SK-N-SH (cell line): ENCODE measurements at regions not wholly inside any gene's neighbourhood (a gene's known extent, or its start where the extent isn't known, plus 50 kb on each side); places are given as distances from the start of the nearest gene placed in this dataset.

Experiments used
- CTCF ChIA-PET: fragments of 300-600, 350-600 bp; formaldehyde crosslinking; extraction: SDS; loops from one replicate; lab custom pipeline; 2021; lab: Yijun Ruan, JAX
- POLR2A ChIA-PET: fragments of 350-600 bp; sonication (Branson Sonifier 250); formaldehyde crosslinking; extraction: SDS; loops from one replicate; lab custom pipeline; 2020; ENCODE audit warnings: antibody characterized with exemption, inconsistent platforms; lab: Yijun Ruan, JAX
- DNase-seq: peaks from one replicate; pipeline ENCODE4 v3.0.0; 2012
- H2AFZ ChIP-seq: fragments of 200-600 bp; sonication (generic); 2 replicates; pipeline ENCODE4 v1.8.1; 2016; ENCODE audit warnings: antibody characterized with exemption, mild to moderate bottlenecking, low read depth
- H3F3A ChIP-seq: fragments of 200-600 bp; sonication (generic); replicated peaks from 2 replicates; pipeline ENCODE3; 2016; ENCODE audit warnings: antibody characterized with exemption, mild to moderate bottlenecking; ENCODE audit not compliant: insufficient read depth
- H3K27ac ChIP-seq, 2 experiments: fragments of 200-500 bp in 1 of 2; fragments of 200-600 bp in 1 of 2; sonication (Bioruptor generic) in 1 of 2; sonication (generic), shearing (Covaris generic) in 1 of 2; 2 replicates each; pipeline versions ENCODE4 v1.5.1 to v1.6.1; 2014 to 2016; ENCODE audit warnings: low read depth in 2 of 2, inconsistent platforms in 1 of 2, low read length in 1 of 2, mild to moderate bottlenecking in 1 of 2, mixed read lengths in 1 of 2
- H3K27me3 ChIP-seq: fragments of 200-600 bp; sonication (generic), shearing (Covaris generic); 2 replicates; pipeline ENCODE4 v1.6.1; 2016; ENCODE audit warnings: mixed run types; ENCODE audit not compliant: insufficient read depth
- H3K36me3 ChIP-seq, 2 experiments: fragments of 200-500 bp in 1 of 2; fragments of 200-600 bp in 1 of 2; sonication (Bioruptor generic) in 1 of 2; sonication (generic) in 1 of 2; replicated peaks in 1 of 2; 2 replicates each; pipeline versions ENCODE3 to v1.5.1; 2014 to 2016; ENCODE audit warnings: low read length in 1 of 2, mild to moderate bottlenecking in 1 of 2; ENCODE audit not compliant: insufficient read depth in 2 of 2, control insufficient read depth in 1 of 2
- H3K4me1 ChIP-seq, 2 experiments: fragments of 200-500 bp in 1 of 2; fragments of 200-600 bp in 1 of 2; sonication (Bioruptor generic) in 1 of 2; sonication (generic), shearing (Covaris generic) in 1 of 2; 2 replicates each; pipeline versions ENCODE4 v1.5.1 to v1.6.1; 2014 to 2016; ENCODE audit warnings: low read depth in 1 of 2, low read length in 1 of 2, mixed run types in 1 of 2; ENCODE audit not compliant: insufficient read depth in 2 of 2, control insufficient read depth in 1 of 2
- H3K4me2 ChIP-seq: fragments of 200-600 bp; sonication (generic), shearing (Covaris generic); 2 replicates; pipeline ENCODE4 v1.6.1; 2017; ENCODE audit warnings: mixed run types
- H3K4me3 ChIP-seq, 2 experiments: fragments of 200-500 bp in 1 of 2; fragments of 200-600 bp in 1 of 2; sonication (Bioruptor generic) in 1 of 2; sonication (generic), shearing (Covaris generic) in 1 of 2; 2 replicates each; pipeline versions ENCODE4 v1.5.1 to v1.8.1; 2014 to 2016; ENCODE audit warnings: low read depth in 2 of 2, inconsistent platforms in 1 of 2, low read length in 1 of 2, mild to moderate bottlenecking in 1 of 2, mixed read lengths in 1 of 2, moderate library complexity in 1 of 2
- H3K79me2 ChIP-seq: fragments of 200-600 bp; sonication (generic); 2 replicates; pipeline ENCODE4 v1.8.1; 2017; ENCODE audit warnings: mild to moderate bottlenecking; ENCODE audit not compliant: insufficient read depth
- H3K9ac ChIP-seq: fragments of 200-600 bp; sonication (generic); 2 replicates; pipeline ENCODE4 v1.6.1; 2017; ENCODE audit warnings: mixed run types
- H3K9me2 ChIP-seq: fragments of 200-600 bp; sonication (generic); 2 replicates; pipeline ENCODE4 v1.6.1; 2017; ENCODE audit warnings: mixed run types
- H3K9me3 ChIP-seq: fragments of 200-600 bp; sonication (generic); 2 replicates; pipeline ENCODE4 v1.6.1; 2017; ENCODE audit warnings: mixed run types, mild to moderate bottlenecking, moderate library complexity
- H4K20me1 ChIP-seq: fragments of 200-600 bp; sonication (generic); 2 replicates; pipeline ENCODE4 v1.6.1; 2017; ENCODE audit warnings: mild to moderate bottlenecking, mixed run types; ENCODE audit not compliant: insufficient read depth
- EP300 ChIP-seq, 2 experiments: IDR thresholded peaks; 2 replicates each; pipeline versions ENCODE4 v1.4.0 to v1.6.1; 2012; ENCODE audit warnings: borderline replicate concordance in 1 of 2, low read depth in 1 of 2, low read length in 1 of 2
- GATA2 ChIP-seq: sonication (generic); formaldehyde crosslinking; IDR thresholded peaks from 2 replicates; pipeline ENCODE4 v1.5.0; 2020; ENCODE audit warnings: mild to moderate bottlenecking, missing genetic modification reagents
- JUND ChIP-seq: IDR thresholded peaks from 2 replicates; pipeline ENCODE4 v1.4.0; 2012
- MAX ChIP-seq: IDR thresholded peaks from 2 replicates; pipeline ENCODE4 v1.4.0; 2012; ENCODE audit warnings: low read depth
- NFIC ChIP-seq: IDR thresholded peaks from 2 replicates; pipeline ENCODE4 v1.4.0; 2012; ENCODE audit warnings: borderline replicate concordance
- POLR2AphosphoS5 ChIP-seq: IDR thresholded peaks from 2 replicates; pipeline ENCODE4 v1.6.1; 2012; ENCODE audit warnings: low read depth, low read length
- RAD21 ChIP-seq: IDR thresholded peaks from 2 replicates; pipeline ENCODE4 v1.6.1; 2012; ENCODE audit warnings: mild to moderate bottlenecking, low read length
- REST ChIP-seq: IDR thresholded peaks from 2 replicates; pipeline ENCODE4 v1.6.1; 2012; ENCODE audit warnings: mild to moderate bottlenecking, low read depth, low read length, moderate library complexity
- RFX5 ChIP-seq: IDR thresholded peaks from 2 replicates; pipeline ENCODE4 v1.6.1; 2012; ENCODE audit warnings: mild to moderate bottlenecking, improper control_type of control experiment, low read length
- RXRA ChIP-seq: IDR thresholded peaks from 2 replicates; pipeline ENCODE4 v1.4.0; 2012; ENCODE audit warnings: low read depth, mild to moderate bottlenecking, borderline replicate concordance
- SIN3A ChIP-seq: IDR thresholded peaks from 2 replicates; pipeline ENCODE4 v1.6.1; 2012; ENCODE audit warnings: low read depth, mild to moderate bottlenecking, low read length, moderate library complexity, borderline replicate concordance
- TAF1 ChIP-seq: IDR thresholded peaks from 2 replicates; pipeline ENCODE4 v1.6.1; 2012; ENCODE audit warnings: low read depth, mild to moderate bottlenecking, low read length, moderate library complexity, borderline replicate concordance
- TCF12 ChIP-seq: IDR thresholded peaks from 2 replicates; pipeline ENCODE4 v1.4.0; 2012
- TEAD4 ChIP-seq: IDR thresholded peaks from 2 replicates; pipeline ENCODE4 v1.4.0; 2012; ENCODE audit warnings: mild to moderate bottlenecking, borderline replicate concordance; ENCODE audit not compliant: insufficient read depth
- USF1 ChIP-seq: IDR thresholded peaks from 2 replicates; pipeline ENCODE4 v1.4.0; 2012; ENCODE audit warnings: low read depth, borderline replicate concordance
- YY1 ChIP-seq: IDR thresholded peaks from 2 replicates; pipeline ENCODE4 v1.4.0; 2012; ENCODE audit warnings: low read depth, mild to moderate bottlenecking
- WGBS: methylation state at CpG from one replicate; pipeline ENCODE4 v1.1.6; 2017; ENCODE audit warnings: low lambda C conversion rate; 5-methylcytosine and 5-hydroxymethylcytosine counted together

GRCh38 chr21:39005502-39005787, 177.8 kb downstream of the PSMG1 start (continued):
- TF ChIP-seq MAX (no peak), TCF12 (no peak), TEAD4 (no peak)

- Histone ChIP-seq H3K9ac (no peak overlapping the region), H3F3A (no peaks in the 10 kb centered on the region), H3K4me3 (no peak overlapping the region), H3K36me3 (no peaks in the 10 kb centered on the region)
- 88% methylated on average over 19 of the region's 23 CpGs for WGBS
- no peak for TF ChIP-seq USF1
- TF ChIP-seq RAD21: no peak
- no peak for TF ChIP-seq SIN3A
- no peak for TF ChIP-seq REST
- no peak for TF ChIP-seq TAF1
- no peak for TF ChIP-seq EP300 (IDR thresholded peaks at IDR 0.05; ENCODE audit: borderline replicate concordance in 1 of 2, low read depth in 1 of 2, low read length in 1 of 2)
- TF ChIP-seq POLR2AphosphoS5: no peak
- no peak for TF ChIP-seq JUND
- no peak for TF ChIP-seq TCF12
- no peak for TF ChIP-seq GATA2
- TF ChIP-seq RXRA: no peak
- no peak for TF ChIP-seq YY1
- no peak for TF ChIP-seq NFIC
- no peak for TF ChIP-seq RFX5
- TF ChIP-seq, all 33 proteins: peak for 0
- H3K4me2 ChIP-seq: no peak overlapping the region
- no peaks in the 10 kb centered on the region for H3K9me3 ChIP-seq
- no peaks in the 10 kb centered on the region for H3K27me3 ChIP-seq
- no peaks in the 10 kb centered on the region for H3K9me2 ChIP-seq
- no peak overlapping the region for H2AFZ ChIP-seq
- peak; percentile 83 for DNase-seq
- H4K20me1 ChIP-seq: no peaks in the 10 kb centered on the region
- POLR2A ChIA-PET: interaction anchor here (2.5 kb wide), 1 partner anchor 15 kb away, joined by 11 read pairs; no protein-coding TSS in a partner anchor
- CTCF ChIA-PET: interaction anchor here (1.2 to 1.4 kb wide), 3 partner anchors 13 to 17 kb away, joined by 4 to 5 read pairs (median 4); no protein-coding TSS in a partner anchor
- peaks cover 4 to 33% of the 10 kb centered on the region in 2 experiments; a peak in 3 of 4 replicates for H3K4me1 ChIP-seq
- H3K27ac ChIP-seq: peak overlapping the region in 1 of 2 experiments; percentile 11; a peak in 2 of 4 replicates
- no peaks in the 10 kb centered on the region for H3K79me2 ChIP-seq
Measured at GRCh38 chr21:39004634-39005501, 178.4 kb downstream of the PSMG1 start.
